ENCODE measurements at regions not wholly inside any gene's neighbourhood (a gene's known extent, or its start where the extent isn't known, plus 50 kb on each side); places are given as distances from the start of the nearest gene placed in this dataset.
A peak's percentile ranks its signal among the peaks of the same experiment; 100 is the strongest.

GRCh38 chr2:23322567-23323197 is 62.3 kb upstream of the KLHL29 start:
- no peak for DNase-seq (ENCODE audit: low read depth, low spot score)

GRCh38 chr2:23323198-23323916 is 61.6 kb upstream of the KLHL29 start:
- no peak for DNase-seq (ENCODE audit: low read depth, low spot score)

- DNase-seq (ENCODE audit: low read depth, low spot score): no peak
These were observed 60.9 kb upstream of the KLHL29 start for GRCh38 chr2:23323917-23324680.

- DNase-seq (ENCODE audit: low read depth, low spot score): no peak
These were observed 58.6 kb upstream of the KLHL29 start for GRCh38 chr2:23326330-23326729.

DNA sequence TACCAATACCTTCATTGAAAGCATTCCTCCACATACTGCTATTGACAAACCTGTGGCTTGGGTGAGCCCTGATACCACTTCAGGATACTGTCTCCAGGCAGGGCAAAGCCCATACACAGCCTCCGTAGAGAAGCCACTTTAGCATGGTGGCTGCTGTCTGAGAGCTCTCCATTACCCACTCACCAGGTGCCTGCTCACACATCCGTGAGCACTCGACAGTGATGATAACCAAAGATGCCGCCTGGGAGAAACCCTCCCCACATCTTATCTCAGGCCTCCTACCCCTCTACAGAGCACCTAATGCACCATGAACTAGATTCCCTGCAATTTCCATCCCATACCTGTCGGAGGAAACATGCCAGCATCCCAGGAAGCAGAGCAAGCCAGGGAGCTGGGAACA is 57.6 kb upstream of the KLHL29 start:
- DNase-seq (ENCODE audit: low read depth, low spot score): no peak

- no peak for DNase-seq (ENCODE audit: low read depth, low spot score)
These were observed 57.1 kb upstream of the KLHL29 start for GRCh38 chr2:23327887-23328286.

GRCh38 chr2:23330214-23330613 is 54.8 kb upstream of the KLHL29 start:
- peak; percentile 60 for DNase-seq (ENCODE audit: low read depth, low spot score)

Data from iPS DF 19.7 (cell line).